ENCODE measurements at regions not wholly inside any gene's neighbourhood (a gene's known extent, or its start where the extent isn't known, plus 50 kb on each side); places are given as distances from the start of the nearest gene placed in this dataset.

GRCh38 chr6:80464901-80465300 lies 358.4 kb downstream of the BCKDHB start:
- H3K27ac ChIP-seq (ENCODE audit: low read depth, low read length): no peak overlapping the region
- no peaks in the 10 kb centered on the region for H3K4me1 ChIP-seq (ENCODE audit: control insufficient read depth in 5 of 5, insufficient read depth in 5 of 5, low read length in 5 of 5)
- H3K9ac ChIP-seq (ENCODE audit: low read length in 5 of 5): no peak overlapping the region
- H3K9me3 ChIP-seq (ENCODE audit: control insufficient read depth in 5 of 5, low read length in 5 of 5): no peaks in the 10 kb centered on the region
- no peaks in the 10 kb centered on the region for H3K36me3 ChIP-seq (ENCODE audit: control insufficient read depth in 5 of 5, insufficient read depth in 5 of 5, low read length in 5 of 5)
- no peak overlapping the region for H3K4me3 ChIP-seq (ENCODE audit: low read depth in 1 of 5, low read length in 5 of 5)
- H3K27me3 ChIP-seq (ENCODE audit: control insufficient read depth in 5 of 5, insufficient read depth in 4 of 5, low read length in 5 of 5): no peaks in the 10 kb centered on the region

- Histone ChIP-seq H3K9ac (ENCODE audit: low read length in 5 of 5) (no peak overlapping the region), H3K9me3 (ENCODE audit: control insufficient read depth in 5 of 5, low read length in 5 of 5) (no peaks in the 10 kb centered on the region)
These were observed 356.7 kb downstream of the BCKDHB start for GRCh38 chr6:80463197-80463596.

GRCh38 chr6:80460257-80460865 lies 353.9 kb downstream of the BCKDHB start:
- no peaks in the 10 kb centered on the region for H3K27me3 ChIP-seq (ENCODE audit: control insufficient read depth in 5 of 5, insufficient read depth in 4 of 5, low read length in 5 of 5)
- H3K36me3 ChIP-seq (ENCODE audit: control insufficient read depth in 5 of 5, insufficient read depth in 5 of 5, low read length in 5 of 5): no peaks in the 10 kb centered on the region
- H3K9me3 ChIP-seq (ENCODE audit: control insufficient read depth in 5 of 5, low read length in 5 of 5): no peaks in the 10 kb centered on the region
- peaks cover 0 to 10% (median 8%) of the 10 kb centered on the region in 5 donors for H3K4me1 ChIP-seq (ENCODE audit: control insufficient read depth in 5 of 5, insufficient read depth in 5 of 5, low read length in 5 of 5)
- H3K9ac ChIP-seq (ENCODE audit: low read length in 5 of 5): no peak overlapping the region
- no peak overlapping the region for H3K27ac ChIP-seq (ENCODE audit: low read depth, low read length)
- H3K4me3 ChIP-seq (ENCODE audit: low read depth in 1 of 5, low read length in 5 of 5): no peak overlapping the region

More at GRCh38 chr6:80463197-80463596, 356.7 kb downstream of the BCKDHB start:
- Histone ChIP-seq H3K27me3 (ENCODE audit: control insufficient read depth in 5 of 5, insufficient read depth in 4 of 5, low read length in 5 of 5) (no peaks in the 10 kb centered on the region), H3K27ac (ENCODE audit: low read depth, low read length) (no peak overlapping the region), H3K4me3 (ENCODE audit: low read depth in 1 of 5, low read length in 5 of 5) (no peak overlapping the region), H3K4me1 (ENCODE audit: control insufficient read depth in 5 of 5, insufficient read depth in 5 of 5, low read length in 5 of 5) (no peaks in the 10 kb centered on the region), H3K36me3 (ENCODE audit: control insufficient read depth in 5 of 5, insufficient read depth in 5 of 5, low read length in 5 of 5) (no peaks in the 10 kb centered on the region)

- Histone ChIP-seq H3K9me3 (ENCODE audit: control insufficient read depth in 5 of 5, low read length in 5 of 5) (no peaks in the 10 kb centered on the region), H3K4me1 (ENCODE audit: control insufficient read depth in 5 of 5, insufficient read depth in 5 of 5, low read length in 5 of 5) (peaks cover 0 to 10% (median 8%) of the 10 kb centered on the region in 5 donors), H3K27ac (ENCODE audit: low read depth, low read length) (no peak overlapping the region), H3K27me3 (ENCODE audit: control insufficient read depth in 5 of 5, insufficient read depth in 4 of 5, low read length in 5 of 5) (no peaks in the 10 kb centered on the region), H3K4me3 (ENCODE audit: low read depth in 1 of 5, low read length in 5 of 5) (no peak overlapping the region), H3K9ac (ENCODE audit: low read length in 5 of 5) (no peak overlapping the region), H3K36me3 (ENCODE audit: control insufficient read depth in 5 of 5, insufficient read depth in 5 of 5, low read length in 5 of 5) (peaks cover 0 to 5% (median 0%) of the 10 kb centered on the region in 5 donors)
These were observed 351.0 kb downstream of the BCKDHB start for GRCh38 chr6:80457439-80457933.

- no peak overlapping the region for H3K27ac ChIP-seq (ENCODE audit: low read depth, low read length)
- no peak overlapping the region for H3K4me3 ChIP-seq (ENCODE audit: low read depth in 1 of 5, low read length in 5 of 5)
- peaks cover 0 to 10% (median 8%) of the 10 kb centered on the region in 5 donors for H3K4me1 ChIP-seq (ENCODE audit: control insufficient read depth in 5 of 5, insufficient read depth in 5 of 5, low read length in 5 of 5)
- peaks cover 0 to 5% (median 0%) of the 10 kb centered on the region in 5 donors for H3K36me3 ChIP-seq (ENCODE audit: control insufficient read depth in 5 of 5, insufficient read depth in 5 of 5, low read length in 5 of 5)
- no peak overlapping the region for H3K9ac ChIP-seq (ENCODE audit: low read length in 5 of 5)
- no peaks in the 10 kb centered on the region for H3K27me3 ChIP-seq (ENCODE audit: control insufficient read depth in 5 of 5, insufficient read depth in 4 of 5, low read length in 5 of 5)
- H3K9me3 ChIP-seq (ENCODE audit: control insufficient read depth in 5 of 5, low read length in 5 of 5): no peaks in the 10 kb centered on the region
These were observed 350.4 kb downstream of the BCKDHB start for GRCh38 chr6:80456724-80457438.

GRCh38 chr6:80454661-80455365 lies 348.3 kb downstream of the BCKDHB start:
- Histone ChIP-seq H3K27me3 (ENCODE audit: control insufficient read depth in 5 of 5, insufficient read depth in 4 of 5, low read length in 5 of 5) (no peaks in the 10 kb centered on the region), H3K4me3 (ENCODE audit: low read depth in 1 of 5, low read length in 5 of 5) (no peak overlapping the region), H3K9me3 (ENCODE audit: control insufficient read depth in 5 of 5, low read length in 5 of 5) (no peaks in the 10 kb centered on the region), H3K4me1 (ENCODE audit: control insufficient read depth in 5 of 5, insufficient read depth in 5 of 5, low read length in 5 of 5) (peaks cover 0 to 10% (median 8%) of the 10 kb centered on the region in 5 donors), H3K27ac (ENCODE audit: low read depth, low read length) (no peak overlapping the region), H3K9ac (ENCODE audit: low read length in 5 of 5) (no peak overlapping the region), H3K36me3 (ENCODE audit: control insufficient read depth in 5 of 5, insufficient read depth in 5 of 5, low read length in 5 of 5) (peaks cover 0 to 5% (median 0%) of the 10 kb centered on the region in 5 donors)

- Histone ChIP-seq H3K27ac (ENCODE audit: low read depth, low read length) (no peak overlapping the region), H3K36me3 (ENCODE audit: control insufficient read depth in 5 of 5, insufficient read depth in 5 of 5, low read length in 5 of 5) (peaks cover 0 to 5% (median 0%) of the 10 kb centered on the region in 5 donors), H3K27me3 (ENCODE audit: control insufficient read depth in 5 of 5, insufficient read depth in 4 of 5, low read length in 5 of 5) (no peaks in the 10 kb centered on the region), H3K9ac (ENCODE audit: low read length in 5 of 5) (no peak overlapping the region), H3K9me3 (ENCODE audit: control insufficient read depth in 5 of 5, low read length in 5 of 5) (no peaks in the 10 kb centered on the region), H3K4me3 (ENCODE audit: low read depth in 1 of 5, low read length in 5 of 5) (no peak overlapping the region), H3K4me1 (ENCODE audit: control insufficient read depth in 5 of 5, insufficient read depth in 5 of 5, low read length in 5 of 5) (peaks cover 0 to 10% (median 8%) of the 10 kb centered on the region in 5 donors)
These were observed 347.7 kb downstream of the BCKDHB start for GRCh38 chr6:80454197-80454596.

GRCh38 chr6:80449726-80450125 lies 343.3 kb downstream of the BCKDHB start:
- Histone ChIP-seq H3K27me3 (ENCODE audit: control insufficient read depth in 5 of 5, insufficient read depth in 4 of 5, low read length in 5 of 5) (no peaks in the 10 kb centered on the region), H3K9me3 (ENCODE audit: control insufficient read depth in 5 of 5, low read length in 5 of 5) (peaks cover 0 to 3% (median 0%) of the 10 kb centered on the region in 5 donors), H3K4me3 (ENCODE audit: low read depth in 1 of 5, low read length in 5 of 5) (no peak overlapping the region), H3K27ac (ENCODE audit: low read depth, low read length) (no peak overlapping the region), H3K4me1 (ENCODE audit: control insufficient read depth in 5 of 5, insufficient read depth in 5 of 5, low read length in 5 of 5) (no peaks in the 10 kb centered on the region), H3K36me3 (ENCODE audit: control insufficient read depth in 5 of 5, insufficient read depth in 5 of 5, low read length in 5 of 5) (peaks cover 0 to 5% (median 0%) of the 10 kb centered on the region in 5 donors), H3K9ac (ENCODE audit: low read length in 5 of 5) (no peak overlapping the region)

- no peak overlapping the region for H3K4me3 ChIP-seq (ENCODE audit: low read depth in 1 of 5, low read length in 5 of 5)
- no peaks in the 10 kb centered on the region for H3K36me3 ChIP-seq (ENCODE audit: control insufficient read depth in 5 of 5, insufficient read depth in 5 of 5, low read length in 5 of 5)
- no peaks in the 10 kb centered on the region for H3K27me3 ChIP-seq (ENCODE audit: control insufficient read depth in 5 of 5, insufficient read depth in 4 of 5, low read length in 5 of 5)
These were observed 340.1 kb downstream of the BCKDHB start for GRCh38 chr6:80446454-80447045.

More at GRCh38 chr6:80446454-80447045, 340.1 kb downstream of the BCKDHB start:
- H3K9ac ChIP-seq (ENCODE audit: low read length in 5 of 5): no peak overlapping the region
- H3K4me1 ChIP-seq (ENCODE audit: control insufficient read depth in 5 of 5, insufficient read depth in 5 of 5, low read length in 5 of 5): no peaks in the 10 kb centered on the region
- H3K27ac ChIP-seq (ENCODE audit: low read depth, low read length): no peak overlapping the region
- peaks cover 0 to 3% (median 0%) of the 10 kb centered on the region in 5 donors for H3K9me3 ChIP-seq (ENCODE audit: control insufficient read depth in 5 of 5, low read length in 5 of 5)
